HUES48 (cell line): ENCODE measurements at regions not wholly inside any gene's neighbourhood (a gene's known extent, or its start where the extent isn't known, plus 50 kb on each side); places are given as distances from the start of the nearest gene placed in this dataset.

Experiments
- H3K27ac ChIP-seq: one replicate; pipeline ENCODE4 v1.7.0; 2013; ENCODE audit warnings: low read depth, low read length, inconsistent platforms
- H3K27me3 ChIP-seq: 2 replicates; pipeline ENCODE4 v1.6.1; 2013; ENCODE audit warnings: mild to moderate bottlenecking, low read length; ENCODE audit not compliant: control insufficient read depth, insufficient read depth
- H3K36me3 ChIP-seq: 2 replicates; pipeline ENCODE4 v1.6.1; 2013; ENCODE audit warnings: low read length; ENCODE audit not compliant: control insufficient read depth, insufficient read depth
- H3K4me1 ChIP-seq: 2 replicates; pipeline ENCODE4 v1.6.1; 2013; ENCODE audit warnings: mild to moderate bottlenecking, low read length; ENCODE audit not compliant: control insufficient read depth, insufficient read depth
- H3K4me3 ChIP-seq: 2 replicates; pipeline ENCODE4 v1.5.1; 2013; ENCODE audit warnings: mild to moderate bottlenecking, low read depth, low read length
- H3K9ac ChIP-seq: 2 replicates; pipeline ENCODE4 v1.6.1; 2013; ENCODE audit warnings: mild to moderate bottlenecking, low read depth, low read length, moderate library complexity
- H3K9me3 ChIP-seq: 2 replicates; pipeline ENCODE4 v1.6.1; 2013; ENCODE audit warnings: low read length; ENCODE audit not compliant: control insufficient read depth, insufficient read depth

DNA sequence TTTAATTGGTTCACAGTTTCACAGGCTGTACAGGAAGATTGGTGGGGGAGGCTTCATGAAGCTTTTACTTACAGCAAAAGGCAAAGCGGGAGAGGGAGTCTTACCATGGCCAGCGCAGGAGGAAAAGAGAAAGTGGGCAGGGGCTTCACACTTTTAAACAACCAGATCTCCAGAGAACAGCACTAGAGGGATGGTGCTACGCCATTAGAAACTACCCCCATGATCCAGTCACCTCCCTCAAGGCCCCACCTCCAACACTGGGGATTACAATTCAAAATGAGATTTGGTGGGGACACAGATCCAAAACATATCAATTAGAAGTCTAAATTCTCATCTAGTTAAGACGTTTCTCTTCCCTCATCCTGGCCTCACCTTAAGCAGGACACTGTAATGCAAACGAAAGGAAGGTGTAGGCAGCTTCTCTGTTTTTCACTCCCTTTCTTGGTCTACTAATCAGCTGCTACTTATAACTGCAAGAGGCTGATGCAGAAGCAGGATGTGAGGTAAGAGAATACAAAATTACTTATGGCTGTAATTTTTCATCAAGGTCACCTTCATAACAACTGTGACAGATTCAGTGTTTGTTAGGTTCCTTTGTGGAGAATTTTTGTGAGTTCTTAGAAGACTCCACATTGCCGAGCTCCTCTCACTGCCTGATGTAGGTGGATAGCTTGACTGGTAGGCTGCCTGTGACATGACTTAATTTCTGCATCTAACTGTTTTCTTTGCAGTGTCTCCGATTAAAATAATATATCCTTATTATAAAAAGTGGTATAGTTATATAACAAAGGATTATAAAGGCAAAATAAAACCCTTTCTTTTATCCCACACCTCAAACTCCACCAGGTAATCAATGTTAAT is 255.1 kb downstream of the IL15 start:
- H3K4me1 ChIP-seq, result peaks cover 6% of the 10 kb centered on the region; the same call in 1 of the 2 replicates
- no peak overlapping the region for H3K4me3 ChIP-seq
- H3K9me3 ChIP-seq, result no peaks in the 10 kb centered on the region

DNA sequence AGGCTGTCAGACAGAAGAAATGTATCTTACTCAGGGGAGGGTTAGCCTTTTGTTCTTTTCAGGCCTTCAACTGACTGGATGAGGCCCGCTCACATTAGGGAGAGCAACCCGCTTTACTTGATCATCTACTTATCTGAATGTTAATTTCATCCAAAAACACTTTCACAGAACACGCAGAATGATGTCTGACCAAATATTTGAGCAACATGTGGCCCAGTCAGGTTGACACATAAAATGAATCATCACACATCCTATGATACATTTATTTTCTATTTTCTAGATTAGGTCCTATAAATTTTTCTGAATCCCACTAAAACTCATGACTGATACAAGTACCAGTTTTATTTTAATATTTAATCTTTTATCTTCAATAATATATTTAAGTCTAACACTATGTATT is 260.3 kb downstream of the IL15 start:
- H3K27ac ChIP-seq, result no peak overlapping the region
- no peaks in the 10 kb centered on the region for H3K9me3 ChIP-seq
- H3K9ac ChIP-seq, result no peak overlapping the region
- peaks cover 17% of the 10 kb centered on the region for H3K4me1 ChIP-seq
- no peaks in the 10 kb centered on the region for H3K27me3 ChIP-seq
- H3K4me3 ChIP-seq, result no peak overlapping the region
- H3K36me3 ChIP-seq, result no peaks in the 10 kb centered on the region

More for the DNA sequence above, 255.1 kb downstream of the IL15 start:
- H3K27ac ChIP-seq, result no peak overlapping the region
- no peaks in the 10 kb centered on the region for H3K27me3 ChIP-seq
- no peaks in the 10 kb centered on the region for H3K36me3 ChIP-seq
- H3K9ac ChIP-seq, result no peak overlapping the region

DNA sequence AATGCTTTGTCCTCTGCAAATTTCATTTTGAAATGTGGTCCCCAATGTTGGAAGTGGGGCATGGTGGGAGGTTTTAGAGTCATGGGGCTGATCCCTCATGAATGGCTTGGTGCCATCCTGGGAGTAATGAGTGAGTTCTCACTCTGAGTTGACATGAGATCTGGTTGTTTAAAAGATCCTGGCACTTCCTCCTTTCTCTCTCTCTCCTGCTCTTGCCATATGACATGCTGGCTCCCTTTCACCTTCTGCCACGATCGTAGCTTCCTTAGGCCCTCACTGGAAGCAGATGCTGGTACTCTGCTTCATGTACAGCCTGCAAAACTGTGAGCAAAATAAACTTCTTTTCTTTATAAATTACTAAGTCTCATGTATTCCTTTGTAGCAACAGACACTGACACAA is 262.0 kb downstream of the IL15 start:
- H3K4me3 ChIP-seq, result no peak overlapping the region
- no peaks in the 10 kb centered on the region for H3K36me3 ChIP-seq
- no peak overlapping the region for H3K9ac ChIP-seq
- no peaks in the 10 kb centered on the region; the same call in 1 of the 2 replicates for H3K9me3 ChIP-seq
- H3K4me1 ChIP-seq, result peaks cover 20% of the 10 kb centered on the region
- no peak overlapping the region for H3K27ac ChIP-seq
- no peaks in the 10 kb centered on the region for H3K27me3 ChIP-seq

DNA sequence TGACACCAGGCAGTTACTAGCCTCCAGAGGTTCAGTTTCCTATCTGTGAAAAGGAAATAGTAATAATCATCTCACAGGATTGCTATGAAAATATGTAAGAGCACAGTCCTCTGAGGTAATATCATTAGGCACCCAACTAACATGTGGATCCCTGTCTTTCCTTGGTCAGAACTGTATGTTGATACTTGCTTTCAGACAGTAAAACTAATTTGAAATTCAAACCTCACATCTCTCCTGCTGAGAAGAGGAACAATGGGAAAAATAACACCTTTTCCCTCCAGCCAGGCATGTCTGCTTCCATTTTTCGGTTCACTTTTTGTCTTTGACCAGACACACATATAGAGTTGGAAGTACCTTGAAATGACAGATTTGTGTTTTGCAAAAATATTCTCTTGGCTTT is 262.7 kb downstream of the IL15 start:
- no peak overlapping the region for H3K27ac ChIP-seq
- no peak overlapping the region for H3K9ac ChIP-seq
- no peaks in the 10 kb centered on the region for H3K36me3 ChIP-seq
- no peak overlapping the region for H3K4me3 ChIP-seq
- H3K4me1 ChIP-seq, result peaks cover 20% of the 10 kb centered on the region
- H3K27me3 ChIP-seq, result no peaks in the 10 kb centered on the region
- H3K9me3 ChIP-seq, result no peaks in the 10 kb centered on the region; the same call in 1 of the 2 replicates

DNA sequence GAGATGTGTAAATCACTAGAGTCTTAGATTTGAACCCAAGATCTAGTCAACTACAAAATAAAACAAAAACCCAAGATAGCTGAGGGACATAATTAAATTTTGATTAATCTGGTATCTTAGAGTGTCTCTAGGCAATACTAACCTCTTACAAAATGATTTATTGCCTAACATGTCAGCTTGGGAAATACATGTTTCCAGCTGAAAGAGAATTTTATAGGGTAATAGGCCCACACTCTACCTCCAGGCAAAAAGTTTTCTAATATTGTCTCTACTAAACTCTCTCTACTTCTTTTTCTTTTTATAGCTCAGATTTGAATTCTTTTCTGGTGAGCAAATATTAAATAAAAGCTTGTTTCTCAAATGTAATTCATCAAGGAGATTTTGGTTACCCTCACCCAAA is 263.2 kb downstream of the IL15 start:
- no peaks in the 10 kb centered on the region for H3K36me3 ChIP-seq
- no peak overlapping the region for H3K4me3 ChIP-seq
- H3K9me3 ChIP-seq, result no peaks in the 10 kb centered on the region; the same call in 1 of the 2 replicates
- peaks cover 20% of the 10 kb centered on the region for H3K4me1 ChIP-seq
- no peak overlapping the region for H3K9ac ChIP-seq
- H3K27me3 ChIP-seq, result no peaks in the 10 kb centered on the region
- H3K27ac ChIP-seq, result no peak overlapping the region

DNA sequence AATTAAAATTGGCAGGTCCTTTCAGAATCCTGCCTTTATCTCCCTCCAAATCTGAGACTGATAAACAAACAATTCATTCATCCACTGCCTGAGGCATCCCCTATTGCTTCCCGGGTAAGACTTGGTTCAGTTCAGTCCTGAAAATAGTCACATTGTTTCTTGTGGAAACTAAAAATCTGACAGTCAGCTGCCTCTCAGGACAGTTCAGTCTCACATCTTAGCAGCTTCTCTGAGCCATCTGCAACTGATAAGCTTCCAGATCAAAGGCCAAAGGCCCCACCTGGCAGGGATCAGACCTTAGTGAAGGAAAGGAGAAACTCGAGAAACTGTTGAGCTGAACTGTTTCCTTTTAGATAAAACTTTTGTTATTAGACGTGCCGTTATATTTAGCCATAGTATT is 264.5 kb downstream of the IL15 start:
- no peak overlapping the region for H3K27ac ChIP-seq
- no peak overlapping the region for H3K9ac ChIP-seq
- no peaks in the 10 kb centered on the region for H3K36me3 ChIP-seq
- H3K9me3 ChIP-seq, result no peaks in the 10 kb centered on the region; the same call in 1 of the 2 replicates
- H3K4me1 ChIP-seq, result peaks cover 20% of the 10 kb centered on the region
- H3K27me3 ChIP-seq, result no peaks in the 10 kb centered on the region
- H3K4me3 ChIP-seq, result no peak overlapping the region

DNA sequence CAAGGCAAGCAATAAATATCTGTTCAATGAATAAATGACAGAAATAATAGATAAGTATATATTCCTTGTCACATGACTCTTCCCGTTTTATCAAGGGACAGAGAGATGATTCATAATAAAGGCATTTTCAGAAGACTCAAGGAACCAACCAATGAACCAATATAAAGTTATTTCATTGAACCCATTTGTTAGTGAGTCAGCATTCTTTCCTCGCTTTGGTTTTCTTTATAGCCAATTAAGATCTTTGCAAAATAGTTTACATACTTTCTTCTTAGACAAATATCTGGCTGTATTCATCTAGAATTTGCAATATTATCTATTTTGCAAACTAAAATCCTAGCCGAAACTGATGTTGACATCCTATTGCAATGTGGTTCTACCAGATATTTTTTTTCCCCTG is 269.4 kb downstream of the IL15 start:
- Histone ChIP-seq H3K36me3 (no peaks in the 10 kb centered on the region), H3K4me3 (no peak overlapping the region), H3K4me1 (0 out of 2 replicates have a peak, but pooled peaks cover 4% of the 10 kb centered on the region), H3K27ac (no peak overlapping the region), H3K27me3 (no peaks in the 10 kb centered on the region), H3K9ac (no peak overlapping the region), H3K9me3 (no peaks in the 10 kb centered on the region; the same call in 1 of the 2 replicates)

DNA sequence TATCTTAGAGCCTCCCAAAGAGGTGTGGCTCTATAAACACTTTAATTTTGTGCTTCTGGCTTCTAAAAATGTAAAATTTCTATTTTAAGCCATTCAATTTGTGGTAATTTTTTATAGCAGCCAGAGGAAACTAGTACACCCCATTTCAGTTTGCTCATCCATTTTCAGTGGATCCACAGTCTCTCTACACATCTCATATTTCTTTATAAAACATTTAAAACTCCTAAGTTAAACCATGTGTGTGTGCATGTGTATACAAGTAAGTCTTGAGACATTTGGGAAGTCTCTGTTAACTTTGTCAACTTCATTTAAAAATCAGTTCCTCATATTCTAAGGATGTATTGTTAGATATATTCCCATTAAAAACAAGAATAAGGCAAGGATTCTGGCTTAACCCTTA is 273.2 kb downstream of the IL15 start:
- no peak overlapping the region for H3K27ac ChIP-seq
- no peak overlapping the region for H3K9ac ChIP-seq
- no peaks in the 10 kb centered on the region for H3K4me1 ChIP-seq
- no peaks in the 10 kb centered on the region for H3K36me3 ChIP-seq
- H3K27me3 ChIP-seq, result no peaks in the 10 kb centered on the region
- H3K4me3 ChIP-seq, result no peak overlapping the region
- H3K9me3 ChIP-seq, result no peaks in the 10 kb centered on the region

DNA sequence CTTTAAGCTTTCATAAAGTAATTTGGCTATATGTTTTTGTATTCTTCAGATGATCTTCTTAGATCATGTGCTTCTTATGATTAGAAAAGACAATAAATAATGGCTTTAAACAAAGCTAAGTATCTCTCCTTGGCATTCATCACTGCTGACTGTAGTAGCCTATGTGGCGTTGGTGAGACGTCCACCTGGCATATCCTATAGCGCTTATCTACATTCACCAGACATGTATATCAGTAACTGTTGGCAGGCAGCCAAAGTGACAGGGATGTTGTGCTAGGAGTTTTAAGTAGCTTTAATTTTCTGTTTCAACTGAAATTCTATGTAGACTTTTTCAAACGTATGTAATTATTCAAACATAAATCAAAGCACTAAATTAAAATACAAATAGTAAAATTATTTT is 276.4 kb downstream of the IL15 start:
- no peaks in the 10 kb centered on the region for H3K27me3 ChIP-seq
- H3K36me3 ChIP-seq, result no peaks in the 10 kb centered on the region
- H3K4me1 ChIP-seq, result no peaks in the 10 kb centered on the region
- H3K4me3 ChIP-seq, result no peak overlapping the region
- no peak overlapping the region for H3K9ac ChIP-seq
- H3K9me3 ChIP-seq, result no peaks in the 10 kb centered on the region
- H3K27ac ChIP-seq, result no peak overlapping the region

DNA sequence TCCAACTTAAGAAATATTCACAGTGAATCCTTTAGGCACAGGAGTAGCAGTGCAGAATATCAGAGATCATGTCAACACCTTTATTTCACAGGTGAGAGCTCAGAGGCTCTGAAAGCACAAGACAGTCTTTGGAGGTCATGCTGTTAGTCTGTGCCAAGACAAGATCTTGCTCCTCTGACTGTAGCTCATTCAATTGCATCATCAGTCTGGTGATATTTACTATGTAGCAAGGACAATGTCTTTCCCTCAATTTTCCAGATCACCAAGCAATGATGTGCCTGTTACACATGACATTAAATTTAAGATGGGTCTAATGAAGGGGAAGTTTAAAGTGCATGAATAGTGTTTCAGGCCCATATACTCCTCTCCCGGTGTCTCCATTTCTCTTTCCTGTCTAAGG is 277.5 kb downstream of the IL15 start:
- Histone ChIP-seq H3K27ac (no peak overlapping the region), H3K9ac (no peak overlapping the region), H3K27me3 (no peaks in the 10 kb centered on the region), H3K4me1 (no peaks in the 10 kb centered on the region), H3K9me3 (no peaks in the 10 kb centered on the region), H3K36me3 (no peaks in the 10 kb centered on the region), H3K4me3 (no peak overlapping the region)

DNA sequence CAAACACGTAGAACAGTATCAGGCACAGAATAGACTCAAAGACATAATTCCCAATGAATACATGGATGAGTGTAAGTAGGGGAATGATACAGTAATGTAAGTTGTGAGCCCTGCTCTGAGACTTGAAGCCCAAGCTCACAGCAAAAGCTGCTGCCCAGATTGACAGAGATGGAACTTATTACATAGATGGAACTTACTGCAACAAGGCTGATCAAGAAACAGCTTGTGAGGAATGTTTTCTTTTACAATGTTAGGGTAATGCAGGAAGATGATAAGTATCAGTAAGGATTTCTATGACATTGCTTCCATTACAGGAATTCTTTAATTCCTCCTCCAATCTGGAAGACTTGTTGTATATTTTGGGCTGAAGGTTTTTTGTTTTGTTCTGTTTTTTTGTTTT is 278.4 kb downstream of the IL15 start:
- Histone ChIP-seq H3K9ac (no peak overlapping the region), H3K27me3 (no peaks in the 10 kb centered on the region), H3K4me3 (no peak overlapping the region), H3K9me3 (no peaks in the 10 kb centered on the region), H3K4me1 (no peaks in the 10 kb centered on the region), H3K36me3 (no peaks in the 10 kb centered on the region), H3K27ac (no peak overlapping the region)
